Mucosa of rectum (tissue), 2 donors: ENCODE measurements at regions not wholly inside any gene's neighbourhood (a gene's known extent, or its start where the extent isn't known, plus 50 kb on each side); places are given as distances from the start of the nearest gene placed in this dataset.

Experiments used
- H3K27ac ChIP-seq, 2 donors: one replicate each; pipeline ENCODE4 v1.7.0; 2013; ENCODE audit warnings: inconsistent platforms in 2 of 2, low read depth in 2 of 2, low read length in 2 of 2
- H3K27me3 ChIP-seq, 2 donors: one replicate each; pipeline ENCODE4 v1.7.0; 2013; ENCODE audit warnings: low read length in 2 of 2; ENCODE audit not compliant: control insufficient read depth in 2 of 2, insufficient read depth in 2 of 2
- H3K36me3 ChIP-seq, 2 donors: one replicate each; pipeline ENCODE4 v1.7.0; 2013; ENCODE audit warnings: low read length in 2 of 2; ENCODE audit not compliant: control insufficient read depth in 2 of 2, insufficient read depth in 2 of 2
- H3K4me1 ChIP-seq, 2 donors: one replicate each; pipeline ENCODE4 v1.7.0; 2013; ENCODE audit warnings: low read length in 2 of 2, mild to moderate bottlenecking in 1 of 2; ENCODE audit not compliant: control insufficient read depth in 2 of 2, insufficient read depth in 2 of 2
- H3K4me3 ChIP-seq, 2 donors: one replicate each; pipeline ENCODE4 v1.7.0; 2013; ENCODE audit warnings: low read length in 2 of 2
- H3K9ac ChIP-seq, 2 donors: one replicate each; pipeline ENCODE4 v1.7.0; 2013; ENCODE audit warnings: low read length in 2 of 2, low read depth in 1 of 2, mild to moderate bottlenecking in 1 of 2
- H3K9me3 ChIP-seq, 2 donors: one replicate each; pipeline ENCODE4 v1.7.0; 2013; ENCODE audit warnings: low read length in 2 of 2; ENCODE audit not compliant: control insufficient read depth in 2 of 2
- donor health status: healthy.
- donor health status: Normal muscosa, but diverticular disease.

DNA sequence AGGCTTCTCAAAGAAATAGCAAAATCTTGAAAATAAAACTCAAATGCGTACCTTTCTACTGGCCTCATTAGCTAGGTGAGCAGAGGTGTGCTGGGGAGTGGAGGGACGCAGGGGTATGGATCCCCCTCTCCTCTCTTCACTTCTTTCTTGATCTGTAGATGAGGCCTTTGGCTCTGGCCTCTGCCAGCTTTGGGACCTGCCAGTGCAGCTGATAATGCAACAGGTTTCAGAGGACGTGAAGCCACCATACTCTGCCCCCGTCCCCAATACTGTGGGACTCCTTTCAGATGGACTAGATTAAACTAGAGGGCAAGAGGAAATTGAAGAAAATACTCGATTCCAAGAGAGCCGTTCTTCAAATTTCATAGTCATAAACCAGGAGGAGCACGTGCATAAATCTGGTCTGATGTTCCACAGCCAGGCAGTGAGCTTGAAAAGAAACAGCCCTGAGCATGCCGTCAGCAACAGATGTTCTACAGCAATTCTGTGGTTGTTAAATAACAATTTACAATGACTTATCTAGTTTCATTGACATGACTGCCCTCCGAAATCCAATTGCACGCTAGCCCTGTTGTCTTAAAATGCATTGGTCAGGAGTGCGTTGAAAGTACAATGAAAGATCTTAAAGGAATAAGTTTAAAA is 245.3 kb upstream of the FOXQ1 start:
- H3K27me3 ChIP-seq: peaks cover 0 to 3% of the 10 kb centered on the region in 2 donors
- H3K4me3 ChIP-seq: no peak overlapping the region
- no peaks in the 10 kb centered on the region for H3K9me3 ChIP-seq
- peaks cover 3 to 5% of the 10 kb centered on the region in 2 donors for H3K4me1 ChIP-seq
- H3K36me3 ChIP-seq: no peaks in the 10 kb centered on the region
- H3K9ac ChIP-seq: no peak overlapping the region
- H3K27ac ChIP-seq: no peak overlapping the region

- H3K36me3 ChIP-seq: no peaks in the 10 kb centered on the region
- H3K9ac ChIP-seq: no peak overlapping the region
- no peak overlapping the region for H3K27ac ChIP-seq
- H3K27me3 ChIP-seq: peaks cover 0 to 3% of the 10 kb centered on the region in 2 donors
- H3K4me1 ChIP-seq: peaks cover 3 to 5% of the 10 kb centered on the region in 2 donors
- H3K4me3 ChIP-seq: no peak overlapping the region
- H3K9me3 ChIP-seq: no peaks in the 10 kb centered on the region
These were observed 245.9 kb upstream of the FOXQ1 start for GRCh38 chr6:1065986-1066385.

DNA sequence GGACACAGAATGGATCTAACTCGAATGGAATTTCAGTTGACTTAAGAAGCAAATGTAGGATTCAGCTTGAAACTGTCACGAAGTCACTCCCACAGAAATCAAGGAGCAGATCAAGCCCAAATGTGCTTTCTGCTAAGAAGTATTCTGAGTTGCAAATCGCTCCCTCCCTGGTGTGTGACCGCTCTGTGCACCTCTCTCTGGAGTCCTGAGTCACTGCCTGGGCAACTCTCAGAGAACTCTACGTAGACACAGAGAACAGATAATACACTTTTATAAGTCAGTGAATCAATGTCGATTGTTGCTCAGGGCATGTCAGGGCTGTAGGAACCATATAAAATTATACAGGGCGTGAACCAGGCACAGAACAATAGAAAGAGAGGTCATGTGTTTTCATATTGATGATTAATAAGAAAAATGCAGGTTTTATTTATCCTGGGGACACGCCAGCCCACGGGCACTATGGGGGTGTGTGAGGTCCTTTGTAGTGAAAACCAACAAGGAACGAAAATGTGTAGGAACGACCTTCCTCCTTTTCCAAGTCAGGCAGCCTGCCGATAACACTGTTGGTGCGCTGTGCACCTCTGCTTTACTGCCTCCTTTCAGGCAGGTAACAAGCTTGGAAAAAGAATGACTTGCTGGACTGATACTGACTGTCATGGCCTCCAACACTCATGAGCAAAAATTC is 248.1 kb upstream of the FOXQ1 start:
- Histone ChIP-seq H3K4me1 (peaks cover 0 to 3% of the 10 kb centered on the region in 2 donors), H3K9me3 (no peaks in the 10 kb centered on the region), H3K27me3 (no peaks in the 10 kb centered on the region), H3K36me3 (no peaks in the 10 kb centered on the region), H3K4me3 (no peak overlapping the region), H3K27ac (no peak overlapping the region), H3K9ac (no peak overlapping the region)

- Histone ChIP-seq H3K4me1 (peaks cover 0 to 3% of the 10 kb centered on the region in 2 donors), H3K27ac (no peak overlapping the region), H3K9ac (no peak overlapping the region), H3K27me3 (no peaks in the 10 kb centered on the region), H3K4me3 (no peak overlapping the region), H3K9me3 (no peaks in the 10 kb centered on the region), H3K36me3 (no peaks in the 10 kb centered on the region)
These were observed 248.9 kb upstream of the FOXQ1 start for GRCh38 chr6:1062786-1063545.

DNA sequence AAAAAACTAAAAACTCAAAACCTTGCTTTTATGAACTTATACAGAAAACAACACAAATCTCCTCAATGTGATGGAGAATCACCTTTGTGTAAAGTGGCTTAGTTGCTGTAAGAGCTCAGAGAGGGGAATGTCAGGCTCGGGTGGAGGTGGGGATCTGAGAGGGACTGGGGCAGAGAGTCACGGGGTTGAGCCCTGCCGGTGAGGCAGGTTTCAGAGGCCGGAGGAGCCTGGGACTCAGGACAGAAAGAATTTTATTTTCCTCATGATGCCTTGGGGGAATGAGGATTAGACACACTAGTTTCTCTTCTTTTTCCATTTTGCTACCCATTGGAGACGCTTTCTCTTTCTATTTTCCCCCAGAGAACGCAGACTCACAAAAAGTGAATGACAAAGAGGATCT is 252.3 kb upstream of the FOXQ1 start:
- no peak overlapping the region for H3K27ac ChIP-seq
- no peaks in the 10 kb centered on the region for H3K36me3 ChIP-seq
- no peak overlapping the region for H3K9ac ChIP-seq
- no peaks in the 10 kb centered on the region for H3K27me3 ChIP-seq
- no peak overlapping the region for H3K4me3 ChIP-seq
- no peaks in the 10 kb centered on the region for H3K9me3 ChIP-seq
- H3K4me1 ChIP-seq: peaks cover 0 to 6% of the 10 kb centered on the region in 2 donors

- Histone ChIP-seq H3K4me3 (no peak overlapping the region), H3K9ac (no peak overlapping the region), H3K27me3 (no peaks in the 10 kb centered on the region)
These were observed 254.3 kb upstream of the FOXQ1 start for GRCh38 chr6:1057490-1058135.

DNA sequence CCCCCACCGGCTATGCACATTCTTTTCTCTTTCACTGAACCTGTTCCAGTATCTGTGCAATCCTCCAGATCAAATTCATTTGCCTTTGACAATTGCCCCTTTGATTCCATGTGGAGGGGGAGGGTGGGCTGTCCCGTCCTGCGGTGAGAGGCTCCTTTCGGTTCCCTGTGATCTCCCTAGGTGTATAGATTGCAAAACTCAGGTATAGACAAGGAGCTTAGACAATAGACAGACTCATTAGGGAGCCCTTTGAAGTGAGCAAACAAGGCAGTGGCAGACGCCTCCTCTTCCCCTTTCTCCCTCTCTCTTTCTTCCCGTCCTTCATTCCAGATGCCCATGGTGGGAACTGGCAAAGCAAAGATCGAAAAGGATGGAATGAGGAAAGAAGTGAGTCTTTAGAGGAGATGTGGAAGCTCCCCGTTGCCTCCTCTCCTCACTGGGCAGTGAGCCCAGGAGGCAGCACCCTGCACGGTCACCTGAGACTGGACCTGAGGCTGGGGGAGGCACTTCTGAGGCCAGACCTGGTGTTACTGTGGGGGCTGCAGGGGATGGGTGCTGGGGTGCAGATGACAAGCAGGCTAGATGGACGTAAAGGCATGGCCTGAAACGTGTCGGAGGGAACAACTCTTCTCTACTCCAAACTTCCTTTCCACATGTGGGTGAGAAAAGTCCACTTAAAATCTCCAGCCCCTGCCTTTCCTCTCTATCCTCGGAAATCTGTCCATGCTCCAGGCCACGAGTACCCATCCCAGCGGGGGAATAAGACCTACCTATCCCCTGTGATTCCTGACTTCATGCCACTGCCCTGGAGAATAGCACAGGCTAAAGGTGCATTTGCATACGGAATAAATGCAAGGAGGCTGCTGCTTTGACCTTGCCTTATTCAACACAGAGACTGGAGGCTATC is 256.6 kb upstream of the FOXQ1 start:
- H3K9ac ChIP-seq: no peak overlapping the region
- no peaks in the 10 kb centered on the region for H3K36me3 ChIP-seq
- H3K27me3 ChIP-seq: no peaks in the 10 kb centered on the region
- no peak overlapping the region for H3K4me3 ChIP-seq
- H3K4me1 ChIP-seq: peaks cover 0 to 3% of the 10 kb centered on the region in 2 donors
- H3K27ac ChIP-seq: no peak overlapping the region
- no peaks in the 10 kb centered on the region for H3K9me3 ChIP-seq

More at GRCh38 chr6:1057490-1058135, 254.3 kb upstream of the FOXQ1 start:
- H3K4me1 ChIP-seq: peaks cover 0 to 3% of the 10 kb centered on the region in 2 donors
- no peaks in the 10 kb centered on the region for H3K9me3 ChIP-seq
- H3K36me3 ChIP-seq: no peaks in the 10 kb centered on the region
- no peak overlapping the region for H3K27ac ChIP-seq

- Histone ChIP-seq H3K9me3 (no peaks in the 10 kb centered on the region), H3K36me3 (no peaks in the 10 kb centered on the region), H3K9ac (no peak overlapping the region), H3K4me1 (peaks cover 0 to 3% of the 10 kb centered on the region in 2 donors), H3K27me3 (no peaks in the 10 kb centered on the region), H3K4me3 (no peak overlapping the region), H3K27ac (no peak overlapping the region)
These were observed 257.3 kb upstream of the FOXQ1 start for GRCh38 chr6:1054653-1055014.

GRCh38 chr6:1053586-1053985 is 258.3 kb upstream of the FOXQ1 start:
- H3K36me3 ChIP-seq: no peaks in the 10 kb centered on the region
- H3K4me1 ChIP-seq: peaks cover 0 to 3% of the 10 kb centered on the region in 2 donors
- H3K27ac ChIP-seq: no peak overlapping the region
- H3K9me3 ChIP-seq: no peaks in the 10 kb centered on the region
- no peak overlapping the region for H3K9ac ChIP-seq
- H3K27me3 ChIP-seq: no peaks in the 10 kb centered on the region
- H3K4me3 ChIP-seq: no peak overlapping the region
